Left forelimb (tissue), 1 donor: ENCODE measurements at regions not wholly inside any gene's neighbourhood (a gene's known extent, or its start where the extent isn't known, plus 50 kb on each side); places are given as distances from the start of the nearest gene placed in this dataset.
"Not testable (repeated sequence)": the region's sequence is repeated elsewhere in the genome, so short reads cannot be mapped to it uniquely, and the experiment has no call there.

Experiments
- DNase-seq: peaks from one replicate; pipeline ENCODE4 v3.0.0-alpha.2; 2018; ENCODE audit warnings: low spot score

GRCh38 chr3:655824-656223 is 437.0 kb upstream of the CNTN6 start:
- no peak for DNase-seq

DNA sequence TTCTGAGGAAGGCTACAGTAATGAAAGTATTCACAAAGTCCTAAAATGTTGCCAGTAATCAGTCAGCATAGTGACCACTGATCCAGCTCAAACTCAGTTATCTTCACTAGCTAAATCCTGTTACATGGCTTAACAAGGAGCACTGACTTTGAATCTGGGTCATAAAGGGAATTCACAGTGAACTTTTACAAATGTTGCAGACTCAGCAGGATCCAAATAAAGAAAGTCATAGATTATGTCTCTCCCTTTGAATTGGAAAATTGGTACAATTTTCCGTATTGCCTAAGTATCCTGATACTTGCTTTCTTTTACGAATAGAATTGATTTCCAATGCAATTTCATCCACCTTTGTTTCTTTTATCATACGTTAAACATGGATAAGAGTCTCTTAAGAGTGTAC is 431.5 kb upstream of the CNTN6 start:
- DNase-seq, result no peak

DNA sequence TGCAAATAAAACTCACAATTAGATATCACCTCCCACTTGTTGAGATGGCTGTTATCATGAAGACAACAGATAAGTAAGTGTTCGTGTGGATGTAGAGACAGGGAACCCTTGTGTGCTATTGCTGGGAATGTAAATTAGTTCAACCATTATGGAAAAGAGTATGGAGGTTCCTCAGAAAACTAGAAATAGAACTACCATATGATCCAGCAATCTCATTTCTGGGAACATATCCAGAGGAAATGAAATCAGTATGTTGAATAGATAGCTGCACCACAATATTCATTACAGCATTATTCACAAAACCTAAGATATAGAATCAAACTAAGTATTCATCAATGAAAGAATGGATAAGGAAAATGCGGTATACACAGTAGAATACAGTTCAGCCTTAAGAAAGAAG is 418.7 kb upstream of the CNTN6 start:
- no peak for DNase-seq

- DNase-seq, result no peak
Measured at GRCh38 chr3:675846-676245, 417.0 kb upstream of the CNTN6 start.

- no peak for DNase-seq
Measured at GRCh38 chr3:683770-684169, 409.1 kb upstream of the CNTN6 start.

GRCh38 chr3:690770-691169 is 402.1 kb upstream of the CNTN6 start:
- no peak for DNase-seq

DNA sequence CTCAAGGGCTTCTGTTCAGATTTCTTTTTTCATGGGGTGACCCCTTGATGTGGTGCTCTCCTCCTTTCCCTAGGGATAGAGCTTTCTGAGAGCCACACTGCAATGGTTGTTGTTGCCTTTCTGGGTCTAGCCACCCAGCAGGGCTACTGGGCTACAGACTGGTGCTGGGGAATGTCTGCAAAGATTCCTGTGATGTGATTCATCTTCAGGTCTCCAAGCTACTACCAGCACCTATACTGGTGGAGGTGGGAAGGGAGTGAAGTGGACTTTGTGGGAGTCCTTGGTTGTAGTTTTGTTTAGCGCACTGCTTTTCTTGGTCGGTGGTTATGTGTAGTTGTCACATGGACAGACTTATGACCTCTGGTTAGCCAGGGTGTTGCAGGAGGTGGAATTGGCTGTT is 392.3 kb upstream of the CNTN6 start:
- DNase-seq, result no peak

DNA sequence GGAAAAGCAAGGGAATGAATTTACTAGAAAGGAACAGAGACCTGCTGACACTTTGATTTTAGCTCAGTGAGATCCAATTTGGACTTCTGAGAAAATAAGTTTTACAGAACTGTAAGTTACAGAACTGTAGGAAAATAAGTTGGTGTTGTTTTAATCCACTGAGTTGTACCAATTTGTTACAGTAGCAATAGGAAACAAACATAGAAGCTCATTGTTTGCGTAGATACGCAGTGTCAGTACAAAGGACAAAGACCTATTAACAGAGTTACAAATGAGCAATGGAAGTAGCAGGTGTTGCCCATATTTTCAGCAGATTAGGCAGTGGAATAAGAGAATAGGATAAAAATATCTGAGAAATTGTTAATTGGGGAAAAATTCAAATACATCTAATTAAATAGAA is 385.8 kb upstream of the CNTN6 start:
- DNase-seq, result no peak

DNA sequence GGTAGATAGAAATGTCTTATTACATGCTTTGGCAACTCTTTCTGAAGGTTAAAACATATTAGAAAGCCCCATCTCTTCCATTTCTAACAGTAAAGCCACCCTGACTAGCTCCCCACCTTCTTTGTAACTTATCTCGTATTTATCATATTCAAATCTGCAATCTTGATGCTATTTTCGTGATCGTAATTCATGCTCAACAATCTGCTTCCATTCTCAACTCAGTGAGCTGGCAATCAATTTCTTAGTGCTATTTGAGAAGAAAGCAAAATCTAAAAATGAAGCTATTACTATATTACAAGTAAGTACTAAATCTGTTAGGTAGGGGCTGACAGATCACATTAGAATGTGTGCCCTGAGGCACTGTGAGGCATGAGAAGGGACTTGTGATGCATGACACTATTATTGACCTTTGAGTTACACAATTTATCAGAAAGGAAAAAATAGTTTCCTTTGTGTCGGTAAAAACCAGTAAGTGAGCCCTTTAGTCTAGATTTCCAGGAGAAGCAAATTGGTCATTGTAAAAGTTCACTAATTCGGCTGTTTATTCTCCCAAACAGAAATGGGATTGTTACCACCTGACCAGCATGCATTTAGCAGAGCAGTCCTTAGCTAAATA is 379.7 kb upstream of the CNTN6 start:
- no peak for DNase-seq

DNA sequence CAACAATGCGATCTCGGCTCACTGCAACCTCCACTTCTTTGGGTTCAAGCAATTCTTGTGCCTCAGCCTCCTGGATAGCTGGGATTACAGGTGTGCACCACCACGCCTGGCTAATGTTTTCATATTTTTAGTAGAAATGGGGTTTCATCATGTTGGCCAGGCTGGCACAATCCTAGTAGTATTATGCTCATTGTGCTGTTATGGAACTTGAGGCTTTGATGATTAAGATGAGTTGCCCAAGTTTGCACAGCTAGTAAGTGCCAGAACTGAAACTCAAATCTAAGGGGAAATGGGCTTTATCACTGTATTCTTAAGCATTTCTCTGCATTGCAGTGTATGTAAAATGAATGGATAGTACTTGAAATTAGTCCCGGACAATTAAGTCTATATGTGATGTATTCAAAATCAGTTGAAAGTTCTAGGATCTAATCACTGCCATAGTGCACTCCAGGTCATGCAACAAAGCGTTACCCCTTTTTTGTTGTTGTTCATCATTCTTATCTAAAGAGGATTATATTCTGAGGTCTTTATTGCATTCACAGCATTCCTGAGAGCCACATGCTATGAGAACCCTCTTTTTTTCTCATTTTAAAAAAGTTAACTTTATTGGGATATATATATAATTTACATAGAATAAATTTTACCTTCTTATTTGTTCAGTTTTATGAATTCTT is 378.7 kb upstream of the CNTN6 start:
- no peak for DNase-seq

DNA sequence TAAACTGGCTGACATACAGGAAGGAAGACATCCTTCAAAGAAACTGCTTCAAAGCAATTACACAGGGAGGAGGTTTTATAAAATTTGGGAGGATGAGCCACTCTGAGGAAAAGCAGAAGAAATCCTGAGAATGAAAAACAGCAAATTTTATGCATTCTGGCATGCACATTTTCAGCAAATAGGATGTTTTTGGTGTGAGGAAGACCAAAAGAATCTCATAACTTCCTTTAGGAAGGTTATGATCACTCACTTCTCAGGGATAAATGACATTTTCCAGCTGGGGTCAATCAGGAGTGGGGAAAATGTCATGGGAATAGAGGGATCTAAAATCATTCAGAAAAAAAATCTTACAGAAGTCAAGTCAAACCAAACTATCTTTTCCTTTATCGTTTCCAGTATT is 371.7 kb upstream of the CNTN6 start:
- no peak for DNase-seq

DNA sequence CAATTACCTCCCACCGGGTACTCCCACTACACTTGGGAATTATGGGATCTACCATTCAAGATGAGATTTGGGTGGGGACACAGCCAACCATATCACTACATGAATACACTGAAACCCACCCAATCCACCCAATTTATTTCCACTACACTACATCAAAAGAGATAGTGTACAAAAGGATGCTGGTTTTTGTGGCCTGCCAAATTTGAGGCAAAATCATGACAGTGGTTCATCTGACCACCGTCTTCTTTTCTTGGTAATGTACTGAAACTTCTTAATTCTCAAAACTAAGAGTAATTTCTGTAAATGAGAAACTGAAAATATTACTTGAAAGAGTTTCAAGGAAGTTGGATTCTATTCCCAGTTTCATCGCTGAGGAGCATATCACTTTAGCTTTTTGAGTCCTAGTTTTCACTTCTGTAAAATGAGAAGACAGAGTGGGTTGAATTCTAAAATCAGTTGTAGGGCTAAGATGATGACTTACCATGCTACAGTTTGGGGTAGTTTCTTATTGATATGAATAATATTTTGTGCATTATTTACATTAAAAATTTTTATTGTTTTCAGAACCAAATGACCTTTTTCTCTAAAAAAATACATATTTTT is 360.4 kb upstream of the CNTN6 start:
- no peak for DNase-seq

- no peak for DNase-seq
Measured at GRCh38 chr3:733313-733712, 359.5 kb upstream of the CNTN6 start.

DNA sequence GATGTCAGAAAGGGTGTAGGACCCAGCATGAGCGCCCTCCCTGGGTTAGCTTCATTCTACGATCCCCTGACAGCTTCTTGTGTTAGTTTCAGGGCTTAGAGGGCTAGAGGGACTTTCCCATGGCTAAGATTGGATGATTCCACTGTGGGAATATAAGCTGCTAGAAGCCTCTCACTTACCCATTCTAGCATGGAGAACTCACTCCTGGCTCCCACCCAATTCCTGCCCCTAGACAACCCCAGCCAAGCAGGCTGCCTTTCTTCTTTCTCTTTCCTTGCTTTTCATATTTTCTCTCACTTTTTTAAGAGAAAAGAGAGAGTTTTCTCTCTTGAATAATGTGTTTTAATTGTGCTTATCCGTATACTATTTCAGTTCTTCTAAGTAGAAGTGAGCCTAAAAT is 335.1 kb upstream of the CNTN6 start:
- DNase-seq, result no peak

DNA sequence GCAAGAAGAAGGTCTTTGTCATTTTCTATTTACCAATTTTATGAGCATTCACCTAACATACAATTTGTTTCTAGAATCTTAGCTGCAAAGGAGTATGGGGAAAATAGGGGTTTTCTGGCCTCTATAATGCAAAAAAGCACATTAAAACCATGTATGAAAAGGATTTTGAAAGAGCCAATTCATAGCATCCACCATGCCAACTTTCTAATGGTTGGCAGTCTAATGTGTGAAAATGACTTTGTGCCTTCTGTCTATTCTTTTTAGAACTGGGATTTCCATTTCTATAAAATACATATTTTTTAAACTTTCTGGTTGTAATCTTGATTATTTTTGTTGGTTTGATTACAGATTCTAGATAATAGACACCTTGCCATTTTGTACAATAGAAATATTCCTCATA is 333.7 kb upstream of the CNTN6 start:
- no peak for DNase-seq

GRCh38 chr3:773433-773832 is 319.4 kb upstream of the CNTN6 start:
- not testable (repeated sequence) for DNase-seq

GRCh38 chr3:775178-775880 is 317.5 kb upstream of the CNTN6 start:
- DNase-seq, result no peak

DNA sequence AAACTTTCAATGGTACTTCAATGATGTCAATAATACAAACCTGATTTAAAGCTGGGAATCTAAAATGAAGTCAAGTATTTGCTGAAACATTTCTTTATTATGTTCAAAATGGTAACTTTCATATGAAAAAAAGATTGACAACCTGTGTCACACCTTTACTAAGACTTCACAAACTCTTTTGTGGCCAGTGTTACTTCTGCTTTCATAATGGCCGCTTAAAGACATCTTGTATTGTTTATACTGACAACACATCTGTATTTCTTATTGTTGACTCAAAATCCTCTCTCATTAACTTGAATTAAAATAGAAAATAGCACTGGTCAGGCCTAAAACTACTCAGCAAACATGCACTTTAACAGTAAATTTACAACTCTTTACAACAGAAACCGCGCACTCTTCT is 312.3 kb upstream of the CNTN6 start:
- no peak for DNase-seq

DNA sequence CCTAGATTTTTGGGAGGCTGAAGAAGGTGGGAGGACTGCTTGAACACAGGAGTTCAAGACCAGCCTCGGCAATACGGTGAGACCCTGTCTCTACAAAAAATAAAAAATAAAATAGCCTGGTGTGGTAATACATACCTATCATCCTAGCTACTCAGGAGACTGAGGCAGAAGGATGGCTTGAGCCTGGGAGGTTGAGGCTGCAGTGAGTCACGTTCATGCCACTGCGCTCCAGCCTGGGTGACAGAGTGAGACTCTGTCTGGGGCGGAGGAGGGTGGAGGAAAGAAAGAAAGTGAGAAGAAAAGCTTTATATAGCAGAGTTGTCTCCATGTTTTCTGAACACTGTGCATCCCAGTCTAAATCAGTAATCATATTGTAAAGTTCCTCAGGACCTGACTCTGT is 301.4 kb upstream of the CNTN6 start:
- DNase-seq, result no peak

- DNase-seq, result no peak
Measured at GRCh38 chr3:792630-793029, 300.2 kb upstream of the CNTN6 start.

GRCh38 chr3:804211-804610 is 288.6 kb upstream of the CNTN6 start:
- DNase-seq, result no peak

DNA sequence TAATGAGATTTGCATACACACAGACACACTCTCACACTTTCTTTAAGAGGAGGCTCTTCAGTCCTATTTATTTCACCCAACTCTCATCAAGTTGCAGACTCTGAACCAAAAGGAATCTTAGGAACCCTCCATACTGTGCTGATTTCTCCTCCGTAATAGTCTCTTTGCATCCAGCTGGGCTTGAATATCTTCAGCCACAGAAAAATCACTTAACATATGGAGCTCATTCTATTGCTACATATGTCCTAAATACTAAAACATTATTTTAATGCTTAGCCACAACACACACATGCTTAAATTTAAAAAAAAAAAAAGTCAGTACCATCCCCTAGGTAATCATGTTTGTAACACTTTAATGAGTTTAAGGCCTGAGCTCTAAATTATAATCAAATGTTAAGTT is 287.5 kb upstream of the CNTN6 start:
- no peak for DNase-seq

- no peak for DNase-seq
Measured at GRCh38 chr3:806006-806405, 286.8 kb upstream of the CNTN6 start.
